Nephron (organoid): ENCODE measurements at regions not wholly inside any gene's neighbourhood (a gene's known extent, or its start where the extent isn't known, plus 50 kb on each side); places are given as distances from the start of the nearest gene placed in this dataset.

Experiments used
- H3K27ac Mint-ChIP-seq, 3 experiments: 2 replicates each; pipeline ENCODE4 v1.8.0; 2020; ENCODE audit warnings: mixed read lengths in 3 of 3, mild to moderate bottlenecking in 2 of 3, moderate library complexity in 1 of 3
- H3K27me3 Mint-ChIP-seq: 2 replicates; pipeline ENCODE4 v1.8.0; 2021; ENCODE audit warnings: low read depth, mild to moderate bottlenecking, moderate library complexity, mixed read lengths
- H3K36me3 Mint-ChIP-seq: 2 replicates; pipeline ENCODE4 v1.8.0; 2020; ENCODE audit warnings: low read depth, mixed read lengths
- H3K4me1 Mint-ChIP-seq: 2 replicates; pipeline ENCODE4 v1.8.0; 2020; ENCODE audit warnings: mixed read lengths
- H3K4me3 Mint-ChIP-seq, 3 experiments: 2 replicates each; pipeline ENCODE4 v1.8.0; 2020; ENCODE audit warnings: mild to moderate bottlenecking in 3 of 3, mixed read lengths in 3 of 3, moderate library complexity in 2 of 3
- H3K9me3 Mint-ChIP-seq: 2 replicates; pipeline ENCODE4 v1.8.0; 2020; ENCODE audit warnings: mixed read lengths
- CTCF ChIP-seq, 3 experiments: fragments of 200-600 bp; sonication (generic); IDR thresholded peaks; one replicate each; pipeline ENCODE4 v1.5.0; 2021; ENCODE audit warnings: antibody characterized with exemption in 3 of 3; ENCODE audit not compliant: unreplicated experiment in 3 of 3

DNA sequence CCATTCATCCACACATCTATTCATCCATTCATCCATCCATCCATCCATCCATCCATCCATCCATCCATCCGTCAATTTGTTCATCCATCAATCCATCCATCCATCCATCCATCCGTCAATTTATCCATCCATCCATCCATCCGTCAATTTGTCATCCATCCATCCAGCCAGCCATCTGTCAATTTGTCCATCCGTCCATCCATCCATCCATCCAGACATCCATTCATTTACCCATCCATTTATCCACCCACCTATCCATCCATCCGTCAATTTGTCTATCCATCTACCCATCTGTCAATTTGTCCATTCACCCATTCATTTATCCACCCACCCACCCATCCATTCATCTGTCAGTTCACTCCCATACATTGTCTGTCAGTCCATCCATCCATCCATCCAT, 209.5 kb upstream of the ZNF536 start:
- Mint-ChIP-seq H3K9me3 (no peaks in the 10 kb centered on the region), H3K4me1 (peaks cover 18% of the 10 kb centered on the region), H3K27me3 (peaks cover 18% of the 10 kb centered on the region), H3K27ac (no peak overlapping the region), H3K4me3 (no peak overlapping the region), H3K36me3 (no peaks in the 10 kb centered on the region)
- no peak for TF ChIP-seq CTCF (IDR thresholded peaks at IDR 0.05; ENCODE audit: unreplicated experiment in 3 of 3)

DNA sequence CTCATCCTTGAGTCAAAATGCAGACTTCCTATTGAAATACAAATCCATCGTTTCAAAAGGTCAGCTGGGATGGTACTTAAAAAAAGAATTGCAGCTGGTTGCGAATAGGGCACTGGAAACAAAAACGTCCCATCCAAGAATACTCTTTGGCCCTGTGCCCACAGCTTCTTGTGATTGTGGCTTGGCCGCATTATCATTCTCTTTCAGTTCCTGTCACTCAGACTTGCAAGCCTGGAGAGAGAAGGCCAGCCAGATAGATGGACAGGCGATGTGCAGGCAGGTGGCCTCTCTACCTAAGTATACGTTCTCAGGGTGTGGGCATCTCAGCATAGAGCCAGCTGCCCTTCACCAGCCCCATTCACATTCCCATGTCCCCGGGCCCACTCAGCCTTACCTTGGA, 208.5 kb upstream of the ZNF536 start:
- Mint-ChIP-seq H3K27ac (no peak overlapping the region), H3K27me3 (peaks cover 21% of the 10 kb centered on the region), H3K36me3 (no peaks in the 10 kb centered on the region), H3K4me1 (peaks cover 18% of the 10 kb centered on the region), H3K9me3 (no peaks in the 10 kb centered on the region), H3K4me3 (no peak overlapping the region)
- no peak for TF ChIP-seq CTCF (IDR thresholded peaks at IDR 0.05; ENCODE audit: unreplicated experiment in 3 of 3)

- H3K27me3 Mint-ChIP-seq = peaks cover 16% of the 10 kb centered on the region
- no peaks in the 10 kb centered on the region for H3K36me3 Mint-ChIP-seq
- no peaks in the 10 kb centered on the region for H3K9me3 Mint-ChIP-seq
- no peak overlapping the region for H3K27ac Mint-ChIP-seq
- H3K4me3 Mint-ChIP-seq = no peak overlapping the region
- TF ChIP-seq CTCF (IDR thresholded peaks at IDR 0.05; ENCODE audit: unreplicated experiment in 3 of 3) = no peak
- peaks cover 18% of the 10 kb centered on the region for H3K4me1 Mint-ChIP-seq
These were observed 206.9 kb upstream of the ZNF536 start for GRCh38 chr19:30165228-30165813.

DNA sequence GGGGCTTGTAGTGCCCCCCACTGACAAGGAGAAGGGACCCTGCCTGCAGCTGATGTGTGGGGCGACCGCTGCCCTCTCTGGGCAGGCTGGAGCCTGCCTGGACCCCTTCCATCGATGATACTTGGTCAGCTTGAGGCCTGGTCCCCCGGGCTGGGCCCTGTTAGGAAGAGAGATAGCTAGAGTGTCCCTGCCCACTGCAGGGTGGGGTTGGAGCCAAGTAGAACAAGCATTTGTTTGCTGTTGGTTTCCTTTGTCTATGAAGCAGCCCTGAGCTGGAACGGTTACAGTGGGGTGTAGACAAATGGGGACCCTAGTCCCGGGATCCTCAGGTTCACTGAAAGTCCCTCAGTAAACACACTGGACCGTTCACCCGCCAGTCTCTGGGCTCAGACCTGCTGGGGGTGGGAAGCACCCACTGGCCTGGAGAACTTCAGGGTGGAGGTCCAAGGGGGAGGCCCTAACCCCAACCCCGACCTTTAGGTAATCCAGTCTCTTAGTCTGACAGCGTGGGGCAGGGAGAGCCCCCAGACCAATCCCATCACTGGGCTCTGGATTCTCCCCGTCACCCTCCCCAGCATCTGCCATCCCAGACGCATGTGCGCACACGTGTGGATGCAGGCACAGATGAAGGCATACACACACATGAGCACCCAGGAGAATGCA, 204.8 kb upstream of the ZNF536 start:
- Mint-ChIP-seq H3K27ac (no peak overlapping the region), H3K36me3 (no peaks in the 10 kb centered on the region), H3K27me3 (peaks cover 11% of the 10 kb centered on the region), H3K9me3 (no peaks in the 10 kb centered on the region), H3K4me1 (peaks cover 18% of the 10 kb centered on the region), H3K4me3 (no peak overlapping the region)
- TF ChIP-seq CTCF (IDR thresholded peaks at IDR 0.05; ENCODE audit: unreplicated experiment in 3 of 3) = no peak

GRCh38 chr19:30167976-30168635, 204.1 kb upstream of the ZNF536 start:
- Mint-ChIP-seq H3K9me3 (no peaks in the 10 kb centered on the region), H3K27ac (no peak overlapping the region), H3K4me1 (peaks cover 18% of the 10 kb centered on the region), H3K36me3 (no peaks in the 10 kb centered on the region), H3K4me3 (no peak overlapping the region), H3K27me3 (peaks cover 11% of the 10 kb centered on the region)
- TF ChIP-seq CTCF (IDR thresholded peaks at IDR 0.05; ENCODE audit: unreplicated experiment in 3 of 3) = no peak
